ENCODE measurements at regions not wholly inside any gene's neighbourhood (a gene's known extent, or its start where the extent isn't known, plus 50 kb on each side); places are given as distances from the start of the nearest gene placed in this dataset.

GRCh38 chr1:121518726-121519041 lies 333.9 kb downstream of the SRGAP2C start:
- TF ChIP-seq CTCF (IDR thresholded peaks at IDR 0.05) (no peak), POLR2A (IDR thresholded peaks at IDR 0.05) (no peak)

Data from uterus (tissue), 2 donors.